HG03575 (cell line): ENCODE measurements at regions not wholly inside any gene's neighbourhood (a gene's known extent, or its start where the extent isn't known, plus 50 kb on each side); places are given as distances from the start of the nearest gene placed in this dataset.
"Not testable (repeated sequence)": the region's sequence is repeated elsewhere in the genome, so short reads cannot be mapped to it uniquely, and the experiment has no call there.

Source experiments
- ATAC-seq: cut with Tn5 transposase; IDR thresholded peaks from one replicate; pipeline ENCODE4 v1.9.1; 2021; ENCODE audit not compliant: unreplicated experiment, insufficient number of reproducible peaks, low FRiP score; ENCODE audit errors: extremely low read depth

DNA sequence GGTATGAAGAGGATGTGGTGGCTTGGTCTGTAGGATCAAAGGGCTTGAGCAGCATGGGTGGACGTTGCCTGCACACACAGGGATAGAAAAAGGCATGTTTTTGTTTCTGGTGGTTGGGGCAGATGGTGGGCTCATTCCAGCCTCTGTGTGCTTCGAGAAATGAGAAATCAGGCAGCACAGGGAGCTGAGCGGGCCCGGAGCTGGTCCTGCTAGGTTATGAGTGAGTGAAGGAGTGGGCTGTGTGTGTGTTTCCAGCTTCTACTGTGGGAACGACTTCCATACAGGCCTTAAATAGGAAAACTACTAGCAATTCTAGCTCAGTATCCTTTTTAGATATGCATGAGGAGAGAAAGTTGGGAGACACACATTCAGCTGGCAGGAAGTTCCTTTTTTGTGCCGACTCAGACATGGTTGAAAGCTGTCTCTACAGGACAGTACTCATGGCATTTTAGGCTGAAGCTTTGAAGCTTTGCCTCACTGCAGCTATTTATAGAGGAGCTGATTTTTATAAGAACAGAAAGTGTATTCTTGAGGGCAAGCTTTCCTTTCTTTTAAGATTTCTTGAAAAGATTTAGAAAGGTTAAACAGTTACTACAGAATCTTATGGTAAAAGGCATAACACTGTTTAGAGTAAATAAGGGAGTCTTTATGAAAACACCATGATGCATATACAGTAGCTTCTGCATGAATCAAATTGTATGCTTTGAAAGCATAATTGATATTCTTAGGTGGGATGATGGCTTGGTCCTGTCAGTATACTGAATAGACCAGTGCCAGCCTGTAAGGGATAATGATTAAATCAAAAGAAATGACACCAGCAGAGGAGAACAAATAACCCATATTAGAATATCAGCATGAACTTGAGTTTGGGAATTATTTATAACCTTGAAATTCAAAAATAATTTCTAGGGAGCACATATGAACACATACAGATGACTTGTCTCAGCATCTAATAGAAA is 104.0 kb upstream of the MAN1A1 start:
- ATAC-seq = no peak

DNA sequence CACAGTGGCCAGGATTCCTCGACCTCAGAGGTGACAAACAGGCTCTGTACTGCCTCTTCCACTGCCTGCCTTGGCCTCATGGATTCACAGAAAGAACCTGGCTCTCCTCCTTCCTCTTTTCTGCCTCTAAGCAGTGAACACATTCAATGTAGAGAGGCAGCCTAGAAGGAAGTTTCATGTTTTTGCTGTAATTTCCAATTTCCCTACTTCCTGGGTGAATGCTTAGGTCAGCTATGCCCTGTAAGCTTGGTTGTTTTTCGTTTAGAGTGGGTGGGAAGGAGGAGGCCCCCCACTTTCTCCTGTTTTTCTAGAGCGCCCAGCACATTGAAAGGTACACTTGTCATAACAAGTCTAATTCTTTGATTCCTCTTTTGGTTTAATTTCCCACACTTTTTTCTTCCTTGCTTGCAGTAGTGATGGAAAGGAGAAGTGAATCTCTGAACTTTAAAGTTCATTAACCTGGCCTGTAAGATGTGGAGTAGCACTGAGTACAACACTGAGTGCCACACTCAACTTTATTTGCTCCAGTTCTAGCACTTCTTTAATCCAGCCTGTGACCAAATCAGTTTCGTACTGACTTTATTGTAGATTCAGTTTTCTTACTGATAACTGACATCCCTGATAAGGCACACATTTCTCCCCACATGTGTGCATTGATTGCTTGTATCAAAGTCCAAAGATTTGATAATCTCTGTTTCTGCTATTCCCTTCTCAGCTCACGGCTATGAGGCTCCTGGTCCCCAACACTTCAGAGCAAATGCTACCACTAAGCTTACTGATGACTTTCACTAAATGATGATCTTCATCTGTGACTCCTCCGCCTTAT is 100.0 kb upstream of the MAN1A1 start:
- ATAC-seq = no peak

DNA sequence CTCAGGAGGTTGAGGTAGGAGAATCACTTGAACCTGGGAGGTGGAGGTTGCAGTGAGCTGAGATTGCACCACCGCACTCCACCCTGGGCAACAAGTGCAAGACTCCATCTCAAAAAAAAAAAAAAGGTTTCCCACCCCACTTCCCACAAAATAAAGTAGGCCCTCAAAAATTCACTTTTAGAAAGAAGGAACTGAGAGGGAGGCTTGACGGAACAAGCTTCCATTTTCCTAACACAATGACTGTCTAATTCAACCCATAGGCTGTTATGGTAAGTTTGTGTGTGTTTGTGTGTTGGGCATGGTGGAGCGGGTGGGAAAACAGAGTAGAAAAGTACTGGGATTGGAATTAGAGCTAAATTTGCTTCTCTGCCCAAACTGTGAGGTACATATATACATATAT is 98.4 kb upstream of the MAN1A1 start:
- ATAC-seq = no peak

DNA sequence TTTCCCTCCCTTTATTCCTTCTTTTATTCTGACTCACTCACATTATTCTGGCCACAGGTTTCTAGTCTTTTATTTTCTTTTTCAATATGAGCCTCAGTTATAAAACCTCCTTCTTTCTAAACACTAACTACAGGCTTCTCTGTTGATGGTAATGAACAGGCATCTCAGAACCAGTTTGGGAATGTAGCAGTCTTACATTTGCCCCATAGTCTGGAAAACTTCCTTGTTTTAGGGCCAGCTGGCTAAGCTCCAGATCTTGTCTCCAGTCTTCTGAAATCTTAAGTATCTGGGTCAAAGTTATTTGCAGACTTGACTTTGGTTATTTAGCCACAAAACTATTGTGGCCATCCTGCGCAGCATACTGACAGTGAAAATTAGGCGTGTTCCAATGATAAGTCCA is 97.0 kb upstream of the MAN1A1 start:
- ATAC-seq = no peak

DNA sequence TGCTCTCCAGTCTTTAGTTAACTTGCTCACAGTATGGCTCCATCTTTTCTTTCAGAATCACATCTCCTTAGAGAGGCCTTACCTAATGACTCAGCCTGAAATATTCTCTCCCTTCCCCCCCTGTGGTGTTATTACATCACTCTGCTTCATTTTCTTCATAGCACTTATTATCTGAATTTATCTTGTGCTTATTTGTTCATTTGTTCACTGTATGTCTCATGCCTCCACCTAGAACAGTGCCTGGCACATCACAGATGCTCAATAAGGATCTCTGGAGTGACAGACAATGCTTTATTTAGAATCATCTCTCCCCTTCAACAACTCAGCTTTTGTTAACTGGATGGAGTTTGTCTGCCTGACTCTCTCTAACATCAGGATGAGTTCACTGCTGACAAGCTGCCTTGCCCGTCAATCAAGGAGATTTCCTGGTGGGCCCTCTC is 96.6 kb upstream of the MAN1A1 start:
- no peak for ATAC-seq

DNA sequence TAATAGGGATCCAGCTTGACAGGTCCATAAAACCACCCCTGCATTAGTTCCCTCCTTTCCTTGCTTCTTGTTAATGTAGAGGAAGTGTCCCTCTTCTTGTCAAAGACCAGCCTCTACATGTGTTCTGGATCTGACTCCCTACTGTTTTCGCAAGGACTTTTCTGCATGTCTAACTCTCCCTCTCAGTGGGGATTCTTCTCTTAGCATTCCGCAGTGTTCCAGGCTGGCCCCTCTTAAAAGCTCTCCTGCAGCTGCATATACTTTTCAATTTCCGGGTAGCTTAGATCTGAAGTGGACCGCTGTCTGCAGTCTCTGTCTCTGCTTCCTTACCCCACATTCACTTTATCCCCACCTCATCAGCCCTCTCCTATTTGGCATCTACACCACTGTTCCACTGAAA is 96.1 kb upstream of the MAN1A1 start:
- no peak for ATAC-seq

DNA sequence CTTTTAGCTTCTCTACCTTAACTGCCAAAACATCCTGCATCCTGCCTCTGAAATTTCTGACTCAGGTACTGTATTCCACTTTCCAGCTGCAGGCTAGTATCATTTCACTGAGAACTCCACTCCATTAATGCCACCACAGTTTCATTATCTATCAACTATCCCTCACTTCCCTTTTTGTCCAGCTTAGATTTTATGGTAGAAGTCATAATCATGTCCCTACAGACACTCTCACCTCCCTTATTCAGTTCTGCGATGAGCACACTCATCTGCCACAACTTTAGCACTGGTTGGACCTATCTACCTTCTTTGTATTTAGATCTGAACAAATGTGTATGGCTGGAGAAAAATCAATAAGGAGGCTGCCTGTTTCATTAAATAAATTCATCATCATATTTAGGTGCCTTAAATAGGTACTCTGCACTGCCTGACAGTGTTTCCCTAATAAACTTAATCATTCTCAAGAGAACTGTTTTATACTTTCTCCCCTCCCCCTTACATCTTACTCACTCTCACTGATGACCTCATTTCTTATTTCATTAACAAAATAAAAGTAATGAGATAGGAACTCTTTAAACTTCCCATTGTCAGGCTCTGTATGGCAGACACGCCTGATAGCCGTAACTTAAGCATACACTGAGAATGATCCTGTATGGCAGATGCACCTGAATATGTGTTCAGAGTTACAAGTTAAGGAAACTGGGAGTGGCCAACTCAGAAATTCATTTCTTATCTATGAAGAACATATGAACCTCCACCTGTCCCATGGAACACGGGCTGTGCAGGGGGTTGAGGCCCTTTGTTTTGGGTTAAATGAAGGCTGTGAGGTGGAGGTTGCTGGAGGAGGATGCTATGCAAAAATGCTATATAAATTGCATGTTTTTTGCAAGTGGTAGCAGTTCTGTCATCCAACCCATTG is 95.3 kb upstream of the MAN1A1 start:
- peak; percentile 62 for ATAC-seq

DNA sequence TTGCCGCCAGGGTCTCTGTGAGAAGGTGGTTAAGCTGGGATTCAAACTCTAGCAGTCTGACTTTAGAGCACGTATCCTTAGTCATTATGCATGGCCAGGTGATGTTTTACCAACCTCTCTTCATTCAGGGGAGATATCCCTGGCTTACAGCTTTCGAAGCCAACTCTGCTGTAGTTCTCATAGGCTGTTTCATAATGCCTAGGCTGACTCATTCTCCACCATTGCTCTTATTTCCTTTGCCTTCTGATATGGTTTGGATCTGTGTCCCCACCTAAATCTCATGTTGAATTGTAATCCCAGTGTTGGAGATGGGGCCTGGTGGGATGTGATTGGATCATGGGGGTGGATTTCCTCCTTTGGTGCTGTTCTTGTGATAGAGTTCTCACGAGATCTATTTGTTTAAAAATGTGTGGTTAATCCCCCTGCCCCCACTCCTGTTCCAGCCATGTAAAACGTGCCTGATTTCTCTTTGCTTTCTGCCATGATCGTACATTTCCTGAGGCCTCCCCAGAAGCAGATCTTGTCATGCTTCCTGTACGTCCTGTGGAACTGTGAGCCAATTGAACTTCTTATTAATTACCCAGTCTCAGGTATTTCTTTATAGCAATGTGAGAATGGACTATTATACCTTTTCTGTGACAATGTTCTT is 94.6 kb upstream of the MAN1A1 start:
- no peak for ATAC-seq

DNA sequence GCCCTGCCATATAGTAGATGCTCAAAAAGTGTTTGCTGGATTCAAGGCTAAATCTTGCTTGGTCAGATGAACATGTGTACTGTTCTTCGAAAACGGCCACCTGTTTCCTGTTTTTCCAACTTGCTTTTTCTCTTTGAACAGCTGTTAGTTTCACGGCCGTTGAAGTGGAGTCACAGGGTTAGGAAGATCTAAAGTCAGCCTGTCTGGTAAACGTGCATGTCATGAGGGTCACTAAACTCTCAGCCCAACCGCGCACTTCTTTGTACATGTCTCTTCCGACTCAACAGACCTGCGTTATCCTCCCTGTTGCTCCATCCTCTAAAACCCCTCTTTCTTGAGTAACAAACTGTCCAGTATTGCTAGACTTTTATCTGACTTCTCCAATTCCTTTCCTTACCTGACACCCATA is 93.2 kb upstream of the MAN1A1 start:
- no peak for ATAC-seq

DNA sequence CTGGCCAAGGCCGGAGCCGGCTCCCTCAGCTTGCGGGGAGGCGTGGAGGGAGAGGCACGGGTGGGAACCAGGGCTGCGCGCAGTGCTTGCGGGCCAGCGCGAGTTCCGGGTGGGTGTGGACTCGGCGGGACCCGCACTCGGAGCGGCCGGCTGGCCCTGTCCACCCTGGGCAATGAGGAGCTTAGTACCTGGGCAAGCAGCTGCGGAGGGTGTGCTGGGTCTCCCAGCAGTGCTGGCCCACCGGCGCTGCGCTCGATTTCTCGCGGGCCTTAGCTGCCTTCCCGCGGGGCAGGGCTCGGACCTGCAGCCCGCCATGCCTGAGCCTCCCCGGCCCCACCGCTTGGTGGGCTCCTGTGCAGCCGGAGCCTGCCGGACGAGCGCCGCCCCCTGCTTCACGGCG is 91.4 kb upstream of the MAN1A1 start:
- no peak for ATAC-seq

DNA sequence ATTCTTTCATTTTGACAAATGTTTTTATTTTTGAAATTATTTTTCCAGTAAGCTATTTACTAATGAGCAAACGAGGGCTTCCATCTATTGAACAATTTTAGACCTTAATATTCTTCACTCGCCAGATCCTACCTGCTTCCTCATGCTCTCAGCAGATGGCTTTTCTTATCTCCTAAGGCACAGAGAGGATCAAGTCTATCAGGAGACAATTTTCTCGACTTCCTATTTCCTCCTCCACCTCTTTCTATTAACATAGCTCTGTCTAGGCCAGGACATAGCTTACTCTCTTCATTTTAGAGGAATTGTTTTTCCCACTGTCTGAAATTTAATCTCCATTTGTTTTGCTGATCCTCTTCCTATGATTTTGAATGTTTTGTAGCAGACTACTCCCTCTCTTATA is 87.0 kb upstream of the MAN1A1 start:
- ATAC-seq = no peak

DNA sequence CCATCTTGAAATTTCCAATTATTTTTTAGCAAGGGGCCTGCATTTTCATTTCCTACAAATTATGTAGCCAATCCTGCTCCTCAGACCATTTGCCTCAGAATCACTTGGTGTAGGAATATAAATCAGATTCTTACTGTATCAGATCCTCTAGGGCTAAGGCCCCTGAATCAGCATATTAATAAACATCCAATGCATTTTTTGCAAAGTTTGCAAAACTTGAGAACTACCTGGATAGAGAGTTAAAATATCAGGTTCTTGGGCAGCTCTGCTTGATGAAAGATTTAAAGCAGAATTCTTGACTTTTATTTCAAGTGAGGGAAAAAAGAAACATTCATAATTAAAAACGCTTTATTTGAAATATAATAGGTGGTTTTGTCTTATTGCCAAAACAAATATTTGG is 82.2 kb upstream of the MAN1A1 start:
- ATAC-seq = no peak

DNA sequence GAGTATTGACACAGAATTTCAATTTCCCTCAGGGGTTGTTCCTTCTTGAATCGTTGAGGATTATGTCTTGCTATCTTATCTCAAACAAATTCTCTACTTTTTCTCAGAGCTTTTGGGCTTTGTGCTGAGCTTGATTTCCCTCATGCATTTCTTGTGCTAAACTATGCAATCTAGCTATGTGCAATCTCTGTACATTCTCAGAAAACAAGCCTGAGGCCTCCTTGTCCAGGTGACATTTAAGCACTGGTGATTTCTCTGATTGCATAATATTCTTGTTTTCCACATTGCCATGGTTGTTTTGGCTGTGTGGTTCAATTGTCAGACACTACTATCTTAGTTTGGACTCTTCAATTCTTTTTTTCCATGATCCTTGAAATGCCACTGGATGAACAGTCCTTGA is 81.2 kb upstream of the MAN1A1 start:
- no peak for ATAC-seq

DNA sequence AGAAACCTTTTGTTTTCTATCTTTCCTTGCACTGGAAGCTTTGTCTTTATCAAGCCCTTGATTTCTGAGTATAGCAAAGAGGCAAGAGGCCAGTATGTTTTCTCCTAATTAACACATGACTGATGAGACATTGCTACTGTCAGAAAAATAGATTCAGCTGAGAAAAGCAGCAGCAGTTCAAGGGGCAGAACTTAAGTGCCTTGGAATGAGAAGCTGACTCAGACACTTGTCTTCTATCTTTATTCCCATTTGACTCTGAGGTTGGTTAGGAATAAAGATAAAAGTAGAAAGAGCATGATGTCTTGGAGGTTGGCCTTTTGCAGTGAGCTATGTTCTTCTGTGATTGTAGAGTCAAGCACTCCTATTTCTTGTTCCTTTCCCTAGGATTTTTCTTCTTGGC is 79.1 kb upstream of the MAN1A1 start:
- no peak for ATAC-seq

DNA sequence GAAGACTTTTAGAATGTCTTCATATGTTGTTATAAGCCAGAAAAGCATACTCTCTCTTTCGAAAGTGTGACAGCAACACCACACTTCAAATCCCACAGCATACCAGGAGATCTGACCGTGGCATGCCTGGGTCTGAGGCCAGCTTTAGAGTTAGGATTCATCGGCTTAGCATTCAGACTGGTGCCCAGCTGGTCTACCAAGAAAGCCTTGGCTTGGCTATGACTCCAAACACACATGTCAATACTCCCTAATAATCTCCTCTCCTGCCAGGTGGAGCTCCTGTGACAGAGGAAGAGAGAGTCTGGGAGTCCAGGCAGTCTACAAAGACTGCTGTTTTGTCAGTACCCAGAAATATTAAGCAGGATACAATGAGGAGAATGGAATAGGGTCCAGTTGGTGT is 77.1 kb upstream of the MAN1A1 start:
- ATAC-seq = no peak

DNA sequence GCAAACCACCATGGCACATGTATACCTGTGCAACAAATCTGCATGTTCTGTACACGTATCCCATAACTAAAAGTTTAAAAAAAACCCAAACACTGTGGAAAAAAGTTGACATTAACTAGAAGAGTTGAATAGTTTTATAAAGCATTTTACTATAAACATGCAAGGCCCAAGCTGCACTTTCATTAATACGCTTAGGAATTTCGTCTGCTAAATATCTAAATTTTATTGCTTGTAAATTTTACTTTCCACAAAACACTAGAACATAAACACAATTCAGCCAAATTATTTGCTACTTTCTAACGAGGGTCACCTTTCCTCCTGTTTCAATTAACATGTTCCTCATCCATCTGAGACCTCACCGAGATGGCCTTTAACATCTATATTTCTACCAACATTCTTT is 74.4 kb upstream of the MAN1A1 start:
- no peak for ATAC-seq

DNA sequence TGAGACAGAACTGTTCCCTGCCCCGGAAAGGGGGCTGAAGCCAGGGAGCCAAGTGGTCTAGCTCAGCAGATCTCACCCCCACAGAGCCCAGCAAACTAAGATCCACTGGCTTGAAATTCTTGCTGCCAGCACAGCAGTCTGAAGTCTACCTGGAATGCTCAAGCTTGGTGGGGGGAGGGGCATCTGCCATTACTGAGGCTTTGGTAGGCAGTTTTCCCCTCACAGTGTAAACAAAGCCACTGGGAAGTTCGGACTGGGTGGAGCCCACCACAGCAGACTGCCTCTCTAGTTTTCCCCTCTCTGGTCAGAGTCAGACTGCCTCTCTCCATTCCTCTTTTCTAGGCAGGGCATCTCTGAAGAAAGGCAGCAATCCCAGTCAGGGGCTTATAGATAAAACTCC is 68.5 kb upstream of the MAN1A1 start:
- not testable (repeated sequence) for ATAC-seq

DNA sequence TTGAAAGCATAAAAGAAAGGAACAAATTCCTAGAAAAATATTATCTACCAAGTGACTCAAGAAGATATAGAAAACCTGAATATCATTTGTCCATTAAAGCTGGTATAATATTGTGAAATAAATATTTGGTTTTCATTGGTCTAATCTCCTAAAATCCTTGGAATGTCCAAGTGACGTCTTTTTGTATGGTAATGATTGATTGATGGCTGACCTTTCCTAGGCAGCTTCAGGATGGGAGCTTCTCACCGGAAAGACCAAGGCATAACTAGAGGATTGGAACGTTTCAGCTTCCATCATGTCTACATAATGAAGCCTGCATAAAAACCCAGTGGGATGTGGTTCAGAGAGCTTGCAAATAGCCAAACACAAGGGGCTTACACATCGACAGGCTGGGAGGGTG is 57.6 kb upstream of the MAN1A1 start:
- no peak for ATAC-seq

DNA sequence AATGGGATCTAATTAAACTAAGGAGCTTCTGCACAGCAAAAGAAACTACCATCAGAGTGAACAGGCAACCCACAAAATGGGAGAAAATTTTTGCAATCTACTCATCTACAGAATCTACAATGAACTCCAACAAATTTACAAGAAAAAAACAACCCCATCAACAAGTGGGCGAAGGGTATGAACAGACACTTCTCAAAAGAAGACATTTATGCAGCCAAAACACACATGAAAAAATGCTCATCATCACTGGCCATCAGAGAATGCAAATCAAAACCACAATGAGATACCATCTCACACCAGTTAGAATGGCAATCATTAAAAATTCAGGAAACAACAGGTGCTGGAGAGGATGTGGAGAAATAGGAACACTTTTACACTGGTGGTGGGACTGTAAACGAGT is 55.6 kb upstream of the MAN1A1 start:
- not testable (repeated sequence) for ATAC-seq
